ENCODE measurements at regions not wholly inside any gene's neighbourhood (a gene's known extent, or its start where the extent isn't known, plus 50 kb on each side); places are given as distances from the start of the nearest gene placed in this dataset.

GRCh38 chr16:51931653-51932052, 615.3 kb downstream of the TOX3 start:
- TF ChIP-seq, protein P1, sequence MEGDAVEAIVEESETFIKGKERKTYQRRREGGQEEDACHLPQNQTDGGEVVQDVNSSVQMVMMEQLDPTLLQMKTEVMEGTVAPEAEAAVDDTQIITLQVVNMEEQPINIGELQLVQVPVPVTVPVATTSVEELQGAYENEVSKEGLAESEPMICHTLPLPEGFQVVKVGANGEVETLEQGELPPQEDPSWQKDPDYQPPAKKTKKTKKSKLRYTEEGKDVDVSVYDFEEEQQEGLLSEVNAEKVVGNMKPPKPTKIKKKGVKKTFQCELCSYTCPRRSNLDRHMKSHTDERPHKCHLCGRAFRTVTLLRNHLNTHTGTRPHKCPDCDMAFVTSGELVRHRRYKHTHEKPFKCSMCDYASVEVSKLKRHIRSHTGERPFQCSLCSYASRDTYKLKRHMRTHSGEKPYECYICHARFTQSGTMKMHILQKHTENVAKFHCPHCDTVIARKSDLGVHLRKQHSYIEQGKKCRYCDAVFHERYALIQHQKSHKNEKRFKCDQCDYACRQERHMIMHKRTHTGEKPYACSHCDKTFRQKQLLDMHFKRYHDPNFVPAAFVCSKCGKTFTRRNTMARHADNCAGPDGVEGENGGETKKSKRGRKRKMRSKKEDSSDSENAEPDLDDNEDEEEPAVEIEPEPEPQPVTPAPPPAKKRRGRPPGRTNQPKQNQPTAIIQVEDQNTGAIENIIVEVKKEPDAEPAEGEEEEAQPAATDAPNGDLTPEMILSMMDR (IDR thresholded peaks at IDR 0.05; ENCODE audit: insufficient read depth, low read depth, low read length, missing control alignments): no peak
- DNase-seq (ENCODE audit: low read depth): no peak
- H3K4me3 ChIP-seq (ENCODE audit: low read length): no peak overlapping the region

GRCh38 chr16:51924744-51925143, 622.2 kb downstream of the TOX3 start:
- TF ChIP-seq, protein P1 (IDR thresholded peaks at IDR 0.05; ENCODE audit: insufficient read depth, low read depth, low read length, missing control alignments): no peak
- H3K4me3 ChIP-seq (ENCODE audit: low read length): no peak overlapping the region
- no peak for DNase-seq (ENCODE audit: low read depth)

DNA sequence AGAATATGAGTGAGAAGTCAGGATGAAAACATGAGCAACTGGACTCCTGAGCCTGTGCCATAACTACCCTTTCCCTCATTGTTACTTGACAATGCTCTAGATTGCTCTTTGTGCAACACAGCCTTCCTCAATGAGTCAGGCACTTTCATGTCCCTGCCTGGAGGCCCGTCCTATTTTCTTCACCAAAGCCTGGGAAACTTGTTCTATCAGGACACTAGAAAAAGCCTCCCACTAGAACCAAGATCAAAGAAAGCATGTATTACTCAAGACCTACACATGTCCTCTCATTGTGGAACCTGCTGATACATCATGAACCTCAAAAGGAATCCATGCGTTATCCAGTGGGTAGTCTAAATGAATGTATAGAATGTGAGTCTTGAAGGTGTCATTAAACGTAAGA, 624.5 kb downstream of the TOX3 start:
- DNase-seq (ENCODE audit: low read depth): peak; percentile 98
- TF ChIP-seq, protein P1 (IDR thresholded peaks at IDR 0.05; ENCODE audit: insufficient read depth, low read depth, low read length, missing control alignments): no peak
- H3K4me3 ChIP-seq (ENCODE audit: low read length): no peak overlapping the region

DNA sequence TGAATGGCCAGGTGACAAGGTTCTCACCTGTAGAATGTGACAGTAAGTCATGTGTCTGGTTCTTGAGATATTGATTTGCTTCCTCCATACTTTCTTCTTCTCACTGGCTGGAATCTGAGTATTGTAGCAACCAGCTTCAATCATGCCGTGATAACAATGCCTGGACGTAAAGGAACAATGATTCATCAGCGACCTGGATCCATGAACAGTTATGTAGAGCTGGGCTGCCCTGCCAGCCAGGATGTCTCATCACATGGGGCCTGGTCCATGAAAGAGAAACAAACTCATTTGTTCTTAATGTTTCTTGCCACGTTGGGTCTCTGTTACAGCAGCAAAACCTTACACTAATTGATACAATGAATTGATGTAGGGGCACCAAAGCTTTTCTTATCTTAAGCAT, 627.2 kb downstream of the TOX3 start:
- TF ChIP-seq, protein P1 (IDR thresholded peaks at IDR 0.05; ENCODE audit: insufficient read depth, low read depth, low read length, missing control alignments): no peak
- H3K4me3 ChIP-seq (ENCODE audit: low read length): no peak overlapping the region
- DNase-seq (ENCODE audit: low read depth): peak; percentile 78

GRCh38 chr16:51916814-51917213, 630.1 kb downstream of the TOX3 start:
- no peak overlapping the region for H3K4me3 ChIP-seq (ENCODE audit: low read length)
- TF ChIP-seq, protein P1 (IDR thresholded peaks at IDR 0.05; ENCODE audit: insufficient read depth, low read depth, low read length, missing control alignments): no peak
- DNase-seq (ENCODE audit: low read depth): no peak

DNA sequence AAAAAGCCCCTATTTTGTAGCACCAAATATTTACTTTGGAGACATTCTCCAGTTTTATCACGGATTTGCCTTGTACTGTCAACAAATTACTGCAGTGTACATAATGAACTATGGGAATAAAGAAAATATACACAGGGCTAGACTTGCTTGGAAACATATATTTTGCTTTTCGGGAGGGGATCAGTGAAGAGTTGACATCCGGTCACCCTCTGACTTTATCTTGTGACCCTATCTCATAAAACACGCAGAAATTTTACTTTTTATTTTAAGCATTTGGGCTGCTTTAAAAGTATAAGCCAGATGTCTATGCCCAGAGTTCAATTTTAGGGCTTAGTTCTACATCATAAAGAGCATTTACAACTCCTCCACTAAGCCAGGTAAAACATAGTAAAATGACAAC, 630.7 kb downstream of the TOX3 start:
- H3K4me3 ChIP-seq (ENCODE audit: low read length): no peak overlapping the region
- TF ChIP-seq, protein P1 (IDR thresholded peaks at IDR 0.05; ENCODE audit: insufficient read depth, low read depth, low read length, missing control alignments): no peak
- no peak for DNase-seq (ENCODE audit: low read depth)

DNA sequence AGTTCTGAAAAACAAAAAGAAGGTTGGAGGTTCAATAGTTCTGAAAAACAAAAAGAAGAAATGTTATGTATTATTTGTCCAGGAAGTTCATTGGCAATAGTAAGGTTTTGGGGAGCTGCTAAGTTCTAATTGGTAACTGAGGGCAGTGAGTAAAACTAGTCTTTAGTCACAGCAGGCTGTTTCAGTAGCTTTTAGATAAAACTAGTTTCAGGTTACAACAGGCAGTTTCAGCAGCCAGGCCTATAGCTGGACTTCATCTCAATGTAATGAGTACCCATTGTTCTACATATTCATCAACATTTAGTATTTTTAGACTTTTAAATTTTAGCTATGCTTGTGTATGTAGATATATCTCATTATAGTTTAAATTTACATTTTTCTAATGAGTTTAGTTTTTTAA, 639.3 kb downstream of the TOX3 start:
- no peak for DNase-seq (ENCODE audit: low read depth)
- H3K4me3 ChIP-seq (ENCODE audit: low read length): no peak overlapping the region
- TF ChIP-seq, protein P1 (IDR thresholded peaks at IDR 0.05; ENCODE audit: insufficient read depth, low read depth, low read length, missing control alignments): no peak

All from epithelial cell of esophagus (primary cell).